ENCODE measurements at regions not wholly inside any gene's neighbourhood (a gene's known extent, or its start where the extent isn't known, plus 50 kb on each side); places are given as distances from the start of the nearest gene placed in this dataset.

DNA sequence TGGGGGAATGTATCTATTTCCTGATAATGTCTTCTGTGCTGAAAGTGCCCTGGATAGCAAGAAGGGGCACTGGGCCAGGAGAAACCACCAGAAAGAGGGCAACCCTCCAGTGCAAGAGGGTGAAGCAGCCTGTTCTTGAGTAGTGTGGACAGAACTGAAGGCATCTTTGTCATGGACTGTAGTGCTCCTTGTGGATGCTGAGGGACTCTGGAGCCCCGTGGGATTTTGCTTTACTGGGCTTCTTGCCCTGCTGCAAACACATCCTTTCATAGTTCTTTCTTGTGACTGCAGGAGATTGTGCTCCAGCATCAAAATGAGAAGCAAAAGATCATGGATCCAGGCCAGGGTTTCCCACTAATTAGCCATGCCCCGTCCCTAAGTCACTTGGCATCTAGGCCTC is 300.6 kb downstream of the ZNF326 start:
- TF ChIP-seq, protein P1, sequence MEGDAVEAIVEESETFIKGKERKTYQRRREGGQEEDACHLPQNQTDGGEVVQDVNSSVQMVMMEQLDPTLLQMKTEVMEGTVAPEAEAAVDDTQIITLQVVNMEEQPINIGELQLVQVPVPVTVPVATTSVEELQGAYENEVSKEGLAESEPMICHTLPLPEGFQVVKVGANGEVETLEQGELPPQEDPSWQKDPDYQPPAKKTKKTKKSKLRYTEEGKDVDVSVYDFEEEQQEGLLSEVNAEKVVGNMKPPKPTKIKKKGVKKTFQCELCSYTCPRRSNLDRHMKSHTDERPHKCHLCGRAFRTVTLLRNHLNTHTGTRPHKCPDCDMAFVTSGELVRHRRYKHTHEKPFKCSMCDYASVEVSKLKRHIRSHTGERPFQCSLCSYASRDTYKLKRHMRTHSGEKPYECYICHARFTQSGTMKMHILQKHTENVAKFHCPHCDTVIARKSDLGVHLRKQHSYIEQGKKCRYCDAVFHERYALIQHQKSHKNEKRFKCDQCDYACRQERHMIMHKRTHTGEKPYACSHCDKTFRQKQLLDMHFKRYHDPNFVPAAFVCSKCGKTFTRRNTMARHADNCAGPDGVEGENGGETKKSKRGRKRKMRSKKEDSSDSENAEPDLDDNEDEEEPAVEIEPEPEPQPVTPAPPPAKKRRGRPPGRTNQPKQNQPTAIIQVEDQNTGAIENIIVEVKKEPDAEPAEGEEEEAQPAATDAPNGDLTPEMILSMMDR (IDR thresholded peaks at IDR 0.05; ENCODE audit: low read depth, low read length): no peak
- TF ChIP-seq EZH2phosphoT487 (IDR thresholded peaks at IDR 0.05; ENCODE audit: low read depth): no peak

Measured in OCI-LY3 (cell line).